GM23248 (cell line): ENCODE measurements at regions not wholly inside any gene's neighbourhood (a gene's known extent, or its start where the extent isn't known, plus 50 kb on each side); places are given as distances from the start of the nearest gene placed in this dataset.
A peak's percentile ranks its signal among the peaks of the same experiment; 100 is the strongest.

Experiments used
- DNase-seq: peaks from one replicate; pipeline ENCODE4 v3.0.0-alpha.2; 2015
- H2AFZ ChIP-seq: fragments of 200-600 bp; sonication (generic); 2 replicates; pipeline ENCODE4 v1.6.1; 2016; ENCODE audit warnings: antibody characterized with exemption
- H3F3A ChIP-seq: fragments of 200-600 bp; sonication (generic); 2 replicates; pipeline ENCODE4 v1.6.1; 2016; ENCODE audit warnings: mild to moderate bottlenecking, antibody characterized with exemption, mixed run types; ENCODE audit not compliant: insufficient read depth
- H3K27ac ChIP-seq: fragments of 200-600 bp; sonication (generic); 2 replicates; pipeline ENCODE4 v1.5.1; 2016; ENCODE audit warnings: mild to moderate bottlenecking
- H3K27me3 ChIP-seq: fragments of 200-600 bp; sonication (generic); replicated peaks from 2 replicates; pipeline ENCODE4 v1.6.1; 2016; ENCODE audit warnings: mild to moderate bottlenecking; ENCODE audit not compliant: insufficient read depth
- H3K36me3 ChIP-seq: fragments of 200-600 bp; sonication (generic); 2 replicates; pipeline ENCODE4 v1.6.1; 2016; ENCODE audit warnings: low read depth, mild to moderate bottlenecking
- H3K4me1 ChIP-seq: fragments of 200-600 bp; sonication (generic); 2 replicates; pipeline ENCODE4 v1.6.1; 2016; ENCODE audit warnings: mild to moderate bottlenecking; ENCODE audit not compliant: insufficient read depth
- H3K4me2 ChIP-seq: fragments of 200-600 bp; sonication (generic); one replicate; pipeline ENCODE4 v1.6.1; 2016; ENCODE audit warnings: mild to moderate bottlenecking; ENCODE audit not compliant: unreplicated experiment
- H3K4me3 ChIP-seq: fragments of 200-600 bp; sonication (generic); 2 replicates; pipeline ENCODE4 v1.5.1; 2016; ENCODE audit warnings: mild to moderate bottlenecking
- H3K79me2 ChIP-seq: fragments of 200-600 bp; sonication (generic); 2 replicates; pipeline ENCODE4 v1.6.1; 2016; ENCODE audit warnings: mild to moderate bottlenecking; ENCODE audit not compliant: insufficient read depth
- H3K9ac ChIP-seq: fragments of 200-600 bp; sonication (generic); 2 replicates; pipeline ENCODE4 v1.6.1; 2016; ENCODE audit warnings: mild to moderate bottlenecking
- H3K9me2 ChIP-seq: fragments of 200-600 bp; sonication (generic); 2 replicates; pipeline ENCODE4 v1.6.1; 2016; ENCODE audit warnings: mixed run types, mild to moderate bottlenecking, moderate library complexity; ENCODE audit not compliant: insufficient read depth
- H3K9me3 ChIP-seq: fragments of 200-600 bp; sonication (generic); one replicate; pipeline ENCODE4 v1.6.1; 2017; ENCODE audit warnings: low read depth
- H4K20me1 ChIP-seq: fragments of 200-600 bp; sonication (generic); 2 replicates; pipeline ENCODE4 v1.6.0; 2016; ENCODE audit not compliant: insufficient read depth
- EZH2 ChIP-seq: fragments of 200-600 bp; sonication (generic); IDR thresholded peaks from 2 replicates; pipeline ENCODE4 v1.6.1; 2018; ENCODE audit warnings: antibody characterized with exemption, mild to moderate bottlenecking; ENCODE audit not compliant: insufficient read depth, poor library complexity, severe bottlenecking
- EZH2phosphoT487 ChIP-seq: fragments of 200-600 bp; sonication (generic); IDR thresholded peaks from 2 replicates; pipeline ENCODE4 v1.6.1; 2018; ENCODE audit warnings: antibody characterized with exemption, moderate library complexity, mild to moderate bottlenecking, low read depth; ENCODE audit not compliant: insufficient read depth
- WGBS, 2 experiments: methylation state at CpG; one replicate each; pipeline ENCODE4 v1.1.6; 2015 to 2017; ENCODE audit warnings: low lambda C conversion rate in 2 of 2, low coverage in 1 of 2; ENCODE audit errors: missing lambda C conversion rate in 2 of 2; 5-methylcytosine and 5-hydroxymethylcytosine counted together
- in situ Hi-C: fragments of 300-500 bp; cut with MboI; formaldehyde crosslinking; loops from 2 replicates; pipeline ENCODE4 v1.15.0; 2020

- no peak overlapping the region for H3K27ac ChIP-seq
- H3F3A ChIP-seq: no peaks in the 10 kb centered on the region
- no peaks in the 10 kb centered on the region for H4K20me1 ChIP-seq
- H3K9me3 ChIP-seq: no peaks in the 10 kb centered on the region
- no peaks in the 10 kb centered on the region for H3K36me3 ChIP-seq
- TF ChIP-seq EZH2phosphoT487: no peak
- TF ChIP-seq EZH2: no peak
- 8 to 12% methylated on average over 1 of the region's 1 CpG for WGBS, 2 experiments
- H2AFZ ChIP-seq: no peak overlapping the region
- no peak for DNase-seq
- no peaks in the 10 kb centered on the region for H3K4me1 ChIP-seq
- in situ Hi-C loops: no loop called here
- H3K4me2 ChIP-seq: no peak overlapping the region
- no peaks in the 10 kb centered on the region for H3K27me3 ChIP-seq
- no peak overlapping the region for H3K9ac ChIP-seq
- H3K9me2 ChIP-seq: no peaks in the 10 kb centered on the region
- H3K4me3 ChIP-seq: no peak overlapping the region
- no peaks in the 10 kb centered on the region for H3K79me2 ChIP-seq
Observed at GRCh38 chr5:153919161-153919560, 119.5 kb downstream of the FAM114A2 start.

GRCh38 chr5:153907170-153907775 lies 131.4 kb downstream of the FAM114A2 start:
- no peaks in the 10 kb centered on the region for H4K20me1 ChIP-seq
- H3K27me3 ChIP-seq: no peaks in the 10 kb centered on the region
- no peaks in the 10 kb centered on the region for H3K9me2 ChIP-seq
- no peak overlapping the region for H2AFZ ChIP-seq
- peaks cover 13% of the 10 kb centered on the region for H3F3A ChIP-seq
- H3K79me2 ChIP-seq: no peaks in the 10 kb centered on the region
- no peak for DNase-seq
- H3K4me1 ChIP-seq: peaks cover 18% of the 10 kb centered on the region
- no peak overlapping the region for H3K27ac ChIP-seq
- no peaks in the 10 kb centered on the region for H3K36me3 ChIP-seq
- no peaks in the 10 kb centered on the region for H3K9me3 ChIP-seq
- in situ Hi-C loops: no loop called here
- TF ChIP-seq EZH2phosphoT487: no peak
- H3K4me2 ChIP-seq: no peak overlapping the region
- H3K4me3 ChIP-seq: no peak overlapping the region
- H3K9ac ChIP-seq: no peak overlapping the region

GRCh38 chr5:153905219-153905618 lies 133.5 kb downstream of the FAM114A2 start:
- no peak overlapping the region for H3K4me3 ChIP-seq
- peaks cover 29% of the 10 kb centered on the region for H3F3A ChIP-seq
- no peak overlapping the region for H3K9ac ChIP-seq
- no peaks in the 10 kb centered on the region for H3K79me2 ChIP-seq
- TF ChIP-seq EZH2phosphoT487: no peak
- TF ChIP-seq EZH2: no peak
- H3K4me1 ChIP-seq: peaks cover 36% of the 10 kb centered on the region
- H2AFZ ChIP-seq: no peak overlapping the region
- no peak overlapping the region for H3K4me2 ChIP-seq
- H3K27ac ChIP-seq: no peak overlapping the region
- no peaks in the 10 kb centered on the region for H3K27me3 ChIP-seq
- WGBS, 2 experiments: 94 to 100% methylated on average over 1 of the region's 1 CpG
- H3K36me3 ChIP-seq: no peaks in the 10 kb centered on the region
- in situ Hi-C loops: no loop called here
- H3K9me3 ChIP-seq: no peaks in the 10 kb centered on the region
- DNase-seq: no peak
- no peaks in the 10 kb centered on the region for H4K20me1 ChIP-seq
- H3K9me2 ChIP-seq: no peaks in the 10 kb centered on the region

- DNase-seq: peak; percentile 49
- H3K27ac ChIP-seq: 0 out of 2 replicates have a peak overlapping the region, but pooled peaks have one; percentile 5
- H3F3A ChIP-seq: peaks cover 35% of the 10 kb centered on the region
- H3K9ac ChIP-seq: no peak overlapping the region
- H3K9me2 ChIP-seq: no peaks in the 10 kb centered on the region
- H3K9me3 ChIP-seq: no peaks in the 10 kb centered on the region
- H3K36me3 ChIP-seq: no peaks in the 10 kb centered on the region
- no peak for TF ChIP-seq EZH2phosphoT487
- TF ChIP-seq EZH2: no peak
- H2AFZ ChIP-seq: no peak overlapping the region
- H3K79me2 ChIP-seq: no peaks in the 10 kb centered on the region
- H3K27me3 ChIP-seq: no peaks in the 10 kb centered on the region
- WGBS, 2 experiments: 11 to 58% methylated on average over 1 of the region's 1 CpG
- H3K4me3 ChIP-seq: no peak overlapping the region
- no peaks in the 10 kb centered on the region for H4K20me1 ChIP-seq
- H3K4me1 ChIP-seq: peaks cover 43% of the 10 kb centered on the region
- in situ Hi-C loops: no loop called here
- H3K4me2 ChIP-seq: peak overlapping the region; percentile 70
Observed at GRCh38 chr5:153903321-153903720, 135.4 kb downstream of the FAM114A2 start.

- Histone ChIP-seq H3K9ac (no peak overlapping the region), H3K9me2 (no peaks in the 10 kb centered on the region; the same call in 1 of the 2 replicates), H3K79me2 (no peaks in the 10 kb centered on the region), H3K27ac (0 out of 2 replicates have a peak overlapping the region, but pooled peaks have one; percentile 1), H2AFZ (no peak overlapping the region), H4K20me1 (no peaks in the 10 kb centered on the region), H3F3A (peaks cover 37% of the 10 kb centered on the region), H3K4me3 (no peak overlapping the region), H3K4me1 (peaks cover 45% of the 10 kb centered on the region), H3K36me3 (no peaks in the 10 kb centered on the region), H3K27me3 (no peaks in the 10 kb centered on the region), H3K9me3 (no peaks in the 10 kb centered on the region), H3K4me2 (peak overlapping the region; percentile 70)
- TF ChIP-seq EZH2phosphoT487: no peak
- TF ChIP-seq EZH2: no peak
- in situ Hi-C loops: no loop called here
- peak; percentile 40 for DNase-seq
- 31 to 34% methylated on average over 1 of the region's 1 CpG for WGBS, 2 experiments
Observed at GRCh38 chr5:153902016-153902415, 136.7 kb downstream of the FAM114A2 start.
